ENCODE measurements at regions not wholly inside any gene's neighbourhood (a gene's known extent, or its start where the extent isn't known, plus 50 kb on each side); places are given as distances from the start of the nearest gene placed in this dataset.

- Histone ChIP-seq H3K4me3 (ENCODE audit: insufficient read length, low read depth) (no peak overlapping the region), H3K9ac (ENCODE audit: insufficient read length, low read depth) (no peak overlapping the region), H3K4me1 (ENCODE audit: insufficient read depth, insufficient read length) (peaks cover 2% of the 10 kb centered on the region), H3K27me3 (ENCODE audit: insufficient read depth, insufficient read length) (no peaks in the 10 kb centered on the region), H3K36me3 (ENCODE audit: insufficient read depth, insufficient read length, low read length) (no peaks in the 10 kb centered on the region), H3K9me3 (ENCODE audit: insufficient read depth, low read length) (no peaks in the 10 kb centered on the region)
- TF ChIP-seq ZNF274 (IDR thresholded peaks at IDR 0.05; ENCODE audit: low read depth, low read length) (no peak), YY1 (IDR thresholded peaks at IDR 0.05; ENCODE audit: insufficient read depth, insufficient read length) (no peak), SUZ12 (IDR thresholded peaks at IDR 0.05; ENCODE audit: extremely low read depth, insufficient read depth, insufficient read length) (no peak)
- DNase-seq (ENCODE audit: low read depth, low spot score): no peak
Observed at GRCh38 chr2:126307740-126308139, 348.2 kb upstream of the GYPC start.

DNA sequence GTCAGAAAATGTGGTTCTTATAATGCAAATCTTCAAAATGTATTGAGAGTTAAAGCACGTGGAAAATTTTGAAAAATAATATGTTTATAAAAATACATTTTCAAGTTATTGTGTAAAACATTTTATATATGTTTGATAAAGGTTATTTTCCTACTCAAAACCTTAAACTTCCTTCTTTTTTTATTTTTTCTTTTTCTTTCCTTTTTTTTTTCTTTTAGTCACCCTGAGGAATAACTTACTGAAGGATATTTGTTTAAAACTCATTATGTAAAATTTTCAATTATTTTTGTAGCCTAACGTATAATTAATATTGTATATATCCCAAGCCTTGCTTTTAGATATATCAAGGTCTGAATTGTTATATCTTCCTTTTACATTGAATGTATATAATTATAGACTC, 346.8 kb upstream of the GYPC start:
- Histone ChIP-seq H3K9me3 (ENCODE audit: insufficient read depth, low read length) (no peaks in the 10 kb centered on the region), H3K4me3 (ENCODE audit: insufficient read length, low read depth) (no peak overlapping the region), H3K36me3 (ENCODE audit: insufficient read depth, insufficient read length, low read length) (no peaks in the 10 kb centered on the region), H3K27me3 (ENCODE audit: insufficient read depth, insufficient read length) (no peaks in the 10 kb centered on the region), H3K4me1 (ENCODE audit: insufficient read depth, insufficient read length) (peaks cover 2% of the 10 kb centered on the region), H3K9ac (ENCODE audit: insufficient read length, low read depth) (no peak overlapping the region)
- TF ChIP-seq YY1 (IDR thresholded peaks at IDR 0.05; ENCODE audit: insufficient read depth, insufficient read length) (no peak), SUZ12 (IDR thresholded peaks at IDR 0.05; ENCODE audit: extremely low read depth, insufficient read depth, insufficient read length) (no peak), ZNF274 (IDR thresholded peaks at IDR 0.05; ENCODE audit: low read depth, low read length) (no peak)
- DNase-seq (ENCODE audit: low read depth, low spot score): no peak

- H3K27me3 ChIP-seq (ENCODE audit: insufficient read depth, insufficient read length): no peaks in the 10 kb centered on the region
- no peak for TF ChIP-seq YY1 (IDR thresholded peaks at IDR 0.05; ENCODE audit: insufficient read depth, insufficient read length)
- TF ChIP-seq SUZ12 (IDR thresholded peaks at IDR 0.05; ENCODE audit: extremely low read depth, insufficient read depth, insufficient read length): no peak
- TF ChIP-seq ZNF274 (IDR thresholded peaks at IDR 0.05; ENCODE audit: low read depth, low read length): no peak
- no peak for DNase-seq (ENCODE audit: low read depth, low spot score)
- no peak overlapping the region for H3K4me3 ChIP-seq (ENCODE audit: insufficient read length, low read depth)
- H3K9ac ChIP-seq (ENCODE audit: insufficient read length, low read depth): no peak overlapping the region
- H3K9me3 ChIP-seq (ENCODE audit: insufficient read depth, low read length): no peaks in the 10 kb centered on the region
- no peaks in the 10 kb centered on the region for H3K36me3 ChIP-seq (ENCODE audit: insufficient read depth, insufficient read length, low read length)
- H3K4me1 ChIP-seq (ENCODE audit: insufficient read depth, insufficient read length): peaks cover 2% of the 10 kb centered on the region
Observed at GRCh38 chr2:126312579-126312978, 343.4 kb upstream of the GYPC start.

DNA sequence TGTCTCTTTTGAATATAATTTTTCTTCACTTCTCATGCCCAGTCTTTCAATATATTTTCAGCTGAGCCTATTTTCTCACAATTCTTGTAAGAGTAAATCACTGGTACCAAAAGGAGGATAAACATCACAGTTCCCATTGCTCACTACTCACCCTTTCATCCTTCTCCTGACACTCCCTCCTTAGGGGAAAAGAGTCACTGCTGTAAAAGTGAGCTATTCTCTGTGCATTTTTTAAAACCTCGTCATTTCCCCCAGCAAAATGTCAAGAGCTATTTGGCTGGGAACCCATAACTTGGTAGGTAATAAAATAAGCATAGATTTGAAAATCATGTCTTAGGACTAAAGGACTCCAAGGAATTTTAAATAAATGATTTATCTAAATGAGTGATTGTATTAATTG, 340.1 kb upstream of the GYPC start:
- no peak for DNase-seq (ENCODE audit: low read depth, low spot score)

DNA sequence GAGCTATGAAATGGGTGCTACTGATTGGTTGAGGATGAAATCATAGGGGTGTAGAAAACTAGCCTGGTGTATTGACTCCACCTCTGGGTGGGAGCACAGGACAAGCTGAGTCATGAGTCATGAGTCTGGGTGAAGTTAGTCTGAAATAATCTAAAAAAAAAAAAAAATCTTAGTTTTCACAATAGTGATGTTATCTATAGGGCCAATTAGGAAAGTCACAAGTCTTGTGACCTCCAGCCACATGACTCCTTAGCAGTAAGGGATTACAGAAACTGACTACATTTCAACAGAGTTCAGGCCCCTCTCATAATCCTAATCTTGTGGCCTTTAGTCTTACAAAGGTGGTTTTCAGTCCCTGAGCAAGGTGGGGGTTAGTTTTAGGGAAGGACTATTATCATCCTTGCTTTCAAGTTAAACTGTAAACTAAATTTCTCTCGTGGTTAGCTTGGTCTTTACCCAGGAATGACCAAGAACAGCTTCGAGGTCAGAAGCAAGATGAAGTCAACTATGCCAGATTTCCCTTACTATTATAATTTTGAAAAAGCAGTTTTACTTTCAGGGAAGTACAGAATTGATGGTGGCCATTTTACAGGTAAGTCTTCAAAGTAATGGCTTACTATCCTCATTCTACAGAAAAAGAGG, 338.0 kb upstream of the GYPC start:
- TF ChIP-seq ZNF274 (IDR thresholded peaks at IDR 0.05; ENCODE audit: low read depth, low read length) (no peak), SUZ12 (IDR thresholded peaks at IDR 0.05; ENCODE audit: extremely low read depth, insufficient read depth, insufficient read length) (no peak), YY1 (IDR thresholded peaks at IDR 0.05; ENCODE audit: insufficient read depth, insufficient read length) (no peak)

More for the DNA sequence above, 340.1 kb upstream of the GYPC start:
- peaks cover 2% of the 10 kb centered on the region for H3K4me1 ChIP-seq (ENCODE audit: insufficient read depth, insufficient read length)
- H3K9ac ChIP-seq (ENCODE audit: insufficient read length, low read depth): no peak overlapping the region
- H3K27me3 ChIP-seq (ENCODE audit: insufficient read depth, insufficient read length): no peaks in the 10 kb centered on the region
- H3K36me3 ChIP-seq (ENCODE audit: insufficient read depth, insufficient read length, low read length): no peaks in the 10 kb centered on the region
- no peaks in the 10 kb centered on the region for H3K9me3 ChIP-seq (ENCODE audit: insufficient read depth, low read length)
- no peak overlapping the region for H3K4me3 ChIP-seq (ENCODE audit: insufficient read length, low read depth)
- TF ChIP-seq ZNF274 (IDR thresholded peaks at IDR 0.05; ENCODE audit: low read depth, low read length): no peak
- no peak for TF ChIP-seq YY1 (IDR thresholded peaks at IDR 0.05; ENCODE audit: insufficient read depth, insufficient read length)
- no peak for TF ChIP-seq SUZ12 (IDR thresholded peaks at IDR 0.05; ENCODE audit: extremely low read depth, insufficient read depth, insufficient read length)

GRCh38 chr2:126322342-126322741, 333.6 kb upstream of the GYPC start:
- H3K9me3 ChIP-seq (ENCODE audit: insufficient read depth, low read length): no peaks in the 10 kb centered on the region
- TF ChIP-seq ZNF274 (IDR thresholded peaks at IDR 0.05; ENCODE audit: low read depth, low read length): no peak
- no peak for TF ChIP-seq YY1 (IDR thresholded peaks at IDR 0.05; ENCODE audit: insufficient read depth, insufficient read length)
- DNase-seq (ENCODE audit: low read depth, low spot score): no peak
- H3K4me1 ChIP-seq (ENCODE audit: insufficient read depth, insufficient read length): no peaks in the 10 kb centered on the region
- no peaks in the 10 kb centered on the region for H3K36me3 ChIP-seq (ENCODE audit: insufficient read depth, insufficient read length, low read length)
- H3K27me3 ChIP-seq (ENCODE audit: insufficient read depth, insufficient read length): no peaks in the 10 kb centered on the region
- H3K4me3 ChIP-seq (ENCODE audit: insufficient read length, low read depth): no peak overlapping the region
- no peak overlapping the region for H3K9ac ChIP-seq (ENCODE audit: insufficient read length, low read depth)

More for the DNA sequence above, 338.0 kb upstream of the GYPC start:
- no peaks in the 10 kb centered on the region for H3K4me1 ChIP-seq (ENCODE audit: insufficient read depth, insufficient read length)
- no peak overlapping the region for H3K4me3 ChIP-seq (ENCODE audit: insufficient read length, low read depth)
- DNase-seq (ENCODE audit: low read depth, low spot score): no peak
- H3K27me3 ChIP-seq (ENCODE audit: insufficient read depth, insufficient read length): no peaks in the 10 kb centered on the region
- no peaks in the 10 kb centered on the region for H3K9me3 ChIP-seq (ENCODE audit: insufficient read depth, low read length)
- H3K36me3 ChIP-seq (ENCODE audit: insufficient read depth, insufficient read length, low read length): no peaks in the 10 kb centered on the region
- H3K9ac ChIP-seq (ENCODE audit: insufficient read length, low read depth): no peak overlapping the region

DNA sequence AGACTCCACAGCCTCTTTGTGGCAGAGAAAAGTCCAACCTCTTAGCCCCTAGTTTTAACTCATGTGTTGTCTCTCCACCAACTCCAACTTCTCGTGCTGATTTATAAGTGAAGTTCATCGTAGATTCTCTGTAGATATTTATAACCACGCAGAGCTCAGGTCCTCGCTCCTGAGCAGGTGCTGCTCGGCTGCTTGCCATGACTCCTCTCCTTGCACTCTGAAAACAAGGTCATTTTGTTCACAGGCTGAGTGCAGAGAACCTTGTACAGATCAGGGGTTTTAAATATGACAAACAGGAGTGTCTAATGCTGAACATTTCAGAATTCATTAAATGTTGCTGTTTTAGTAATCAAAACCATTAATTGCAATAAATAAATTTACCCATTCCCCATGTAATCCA, 330.8 kb upstream of the GYPC start:
- Histone ChIP-seq H3K4me1 (ENCODE audit: insufficient read depth, insufficient read length) (no peaks in the 10 kb centered on the region), H3K36me3 (ENCODE audit: insufficient read depth, insufficient read length, low read length) (no peaks in the 10 kb centered on the region), H3K9me3 (ENCODE audit: insufficient read depth, low read length) (0 out of 2 replicates have a peak, but pooled peaks cover 2% of the 10 kb centered on the region), H3K4me3 (ENCODE audit: insufficient read length, low read depth) (no peak overlapping the region), H3K9ac (ENCODE audit: insufficient read length, low read depth) (no peak overlapping the region), H3K27me3 (ENCODE audit: insufficient read depth, insufficient read length) (no peaks in the 10 kb centered on the region)
- no peak for DNase-seq (ENCODE audit: low read depth, low spot score)
- TF ChIP-seq SUZ12 (IDR thresholded peaks at IDR 0.05; ENCODE audit: extremely low read depth, insufficient read depth, insufficient read length) (no peak), ZNF274 (IDR thresholded peaks at IDR 0.05; ENCODE audit: low read depth, low read length) (no peak), YY1 (IDR thresholded peaks at IDR 0.05; ENCODE audit: insufficient read depth, insufficient read length) (no peak)
